ENCODE measurements at regions not wholly inside any gene's neighbourhood (a gene's known extent, or its start where the extent isn't known, plus 50 kb on each side); places are given as distances from the start of the nearest gene placed in this dataset.

- no peak for TF ChIP-seq CTCF (IDR thresholded peaks at IDR 0.05; ENCODE audit: low read depth, low read length)
- no peak for DNase-seq (ENCODE audit: extremely low read depth, low read depth)
Measured at GRCh38 chr10:2682491-2682890, 384.9 kb upstream of the PFKP start.

- DNase-seq (ENCODE audit: extremely low read depth, low read depth): no peak
- no peak for TF ChIP-seq CTCF (IDR thresholded peaks at IDR 0.05; ENCODE audit: low read depth, low read length)
Measured at GRCh38 chr10:2681891-2682290, 385.5 kb upstream of the PFKP start.

GRCh38 chr10:2680821-2681220, 386.5 kb upstream of the PFKP start:
- no peak for DNase-seq (ENCODE audit: extremely low read depth, low read depth)
- no peak for TF ChIP-seq CTCF (IDR thresholded peaks at IDR 0.05; ENCODE audit: low read depth, low read length)

- no peak for DNase-seq (ENCODE audit: extremely low read depth, low read depth)
- TF ChIP-seq CTCF (IDR thresholded peaks at IDR 0.05; ENCODE audit: low read depth, low read length): no peak
Measured at GRCh38 chr10:2679646-2680045, 387.7 kb upstream of the PFKP start.

GRCh38 chr10:2676455-2676854, 390.9 kb upstream of the PFKP start:
- DNase-seq (ENCODE audit: extremely low read depth, low read depth): no peak
- no peak for TF ChIP-seq CTCF (IDR thresholded peaks at IDR 0.05; ENCODE audit: low read depth, low read length)

GRCh38 chr10:2674451-2674850, 392.9 kb upstream of the PFKP start:
- TF ChIP-seq CTCF (IDR thresholded peaks at IDR 0.05; ENCODE audit: low read depth, low read length): no peak
- DNase-seq (ENCODE audit: extremely low read depth, low read depth): no peak

GRCh38 chr10:2670864-2671263, 396.5 kb upstream of the PFKP start:
- no peak for DNase-seq (ENCODE audit: extremely low read depth, low read depth)
- no peak for TF ChIP-seq CTCF (IDR thresholded peaks at IDR 0.05; ENCODE audit: low read depth, low read length)
